A549 (cell line): ENCODE measurements at regions not wholly inside any gene's neighbourhood (a gene's known extent, or its start where the extent isn't known, plus 50 kb on each side); places are given as distances from the start of the nearest gene placed in this dataset.

Source experiments
- ATAC-seq, 2 experiments: fragments of 200-7000 bp in 1 of 2; fragments of >200 bp in 1 of 2; cut with Nextera tagmentation in 1 of 2; cut with Tn5 transposase in 1 of 2; 3 replicates each; pipeline versions ENCODE4 v1.8.0 to v1.9.1; 2018 to 2020; ENCODE audit warnings: mild to moderate bottlenecking in 1 of 2, moderate library complexity in 1 of 2
- CTCF ChIA-PET: fragments of 300-600 bp; sonication (Branson Sonifier 250); formaldehyde crosslinking; extraction: SDS; loops from one replicate; lab custom pipeline; 2021; ENCODE audit warnings: antibody characterized with exemption, inconsistent platforms; lab: Yijun Ruan, JAX
- POLR2A ChIA-PET: fragments of 350-600 bp; formaldehyde crosslinking; extraction: SDS; loops from one replicate; lab custom pipeline; 2021; ENCODE audit warnings: antibody characterized with exemption, inconsistent platforms; lab: Yijun Ruan, JAX
- DNase-seq, 2 experiments: peaks; one replicate each; pipeline versions ENCODE4 v3.0.0 to v3.0.0-alpha.2; 2011 to 2016; ENCODE audit warnings: low read depth in 1 of 2, low spot score in 1 of 2
- FAIRE-seq: peaks from 2 replicates; lab custom pipeline; 2011; peaks lifted over from hg19 to GRCh38; lab: Jason Lieb, UNC
- H3K27ac ChIP-seq, 2 experiments: fragments of >200 bp; sonication (Bioruptor Twin); formaldehyde crosslinking; 3 replicates each; pipeline ENCODE4 v1.5.1; 2016 to 2017
- H3K4me1 ChIP-seq: fragments of >200 bp; sonication (Bioruptor Twin); formaldehyde crosslinking; 3 replicates; pipeline ENCODE4 v1.6.1; 2016
- H3K4me2 ChIP-seq: fragments of >200 bp; sonication (Bioruptor Twin); formaldehyde crosslinking; 3 replicates; pipeline ENCODE4 v1.6.1; 2016
- H3K4me3 ChIP-seq: fragments of >200 bp; sonication (Bioruptor Twin); formaldehyde crosslinking; 3 replicates; pipeline ENCODE4 v1.5.1; 2016
- H3K9me3 ChIP-seq: fragments of >200 bp; sonication (Bioruptor Twin); formaldehyde crosslinking; 3 replicates; pipeline ENCODE4 v1.6.1; 2016
- CBX2 ChIP-seq: fragments of 200-600 bp; sonication (generic); IDR thresholded peaks from 2 replicates; pipeline ENCODE4 v1.6.1; 2016; ENCODE audit warnings: low read depth, mild to moderate bottlenecking, borderline replicate concordance
- CHD2 ChIP-seq: fragments of 150-350 bp; IDR thresholded peaks from 2 replicates; pipeline ENCODE4 v1.6.1; 2014; ENCODE audit warnings: low read length; ENCODE audit not compliant: partially characterized antibody
- CHD4 ChIP-seq: fragments of 200-600 bp; sonication (generic); IDR thresholded peaks from 2 replicates; pipeline ENCODE4 v1.6.1; 2016; ENCODE audit warnings: antibody characterized with exemption, mild to moderate bottlenecking, borderline replicate concordance
- EP300 ChIP-seq, 2 experiments: fragments of >200 bp; sonication (Bioruptor Twin); formaldehyde crosslinking; IDR thresholded peaks; 2 replicates in 1 of 2; 3 replicates in 1 of 2; pipeline ENCODE4 v1.6.1; 2016 to 2017
- FOXS1 ChIP-seq: fragments of 250-450 bp; sonication (Bioruptor Pico); IDR thresholded peaks from 2 replicates; pipeline ENCODE4 v1.5.0; 2020; ENCODE audit warnings: mild to moderate bottlenecking, moderate library complexity
- HDAC2 ChIP-seq: fragments of 200-600 bp; sonication (generic); IDR thresholded peaks from 2 replicates; pipeline ENCODE4 v1.6.1; 2016
- HOXA7 ChIP-seq: fragments of 250-450 bp; sonication (Bioruptor Pico); IDR thresholded peaks from 2 replicates; pipeline ENCODE4 v1.5.0; 2020; ENCODE audit warnings: mild to moderate bottlenecking, moderate library complexity
- JUN ChIP-seq, 2 experiments: fragments of >200 bp; sonication (Bioruptor Twin); formaldehyde crosslinking; IDR thresholded peaks; 2 replicates in 1 of 2; 3 replicates in 1 of 2; pipeline ENCODE4 v1.6.1; 2016 to 2017
- JUNB ChIP-seq: fragments of >200 bp; sonication (Bioruptor Twin); formaldehyde crosslinking; IDR thresholded peaks from 2 replicates; pipeline ENCODE4 v1.6.1; 2016
- KDM1A ChIP-seq: fragments of 200-600 bp; sonication (generic); IDR thresholded peaks from 2 replicates; pipeline ENCODE4 v1.6.1; 2016; ENCODE audit warnings: low read depth, mild to moderate bottlenecking
- KDM5A ChIP-seq: fragments of 200-600 bp; sonication (generic); IDR thresholded peaks from 2 replicates; pipeline ENCODE4 v1.6.1; 2016; ENCODE audit warnings: antibody characterized with exemption, mild to moderate bottlenecking
- MAZ ChIP-seq: fragments of 150-350 bp; IDR thresholded peaks from 2 replicates; pipeline ENCODE4 v1.6.1; 2014; ENCODE audit warnings: antibody characterized with exemption, low read depth, low read length, borderline replicate concordance
- NFE2L2 ChIP-seq: fragments of 150-350 bp; conservative IDR thresholded peaks from 2 replicates; pipeline ENCODE4 v1.6.1; 2014; ENCODE audit warnings: low read length
- PHF8 ChIP-seq: fragments of 200-600 bp; sonication (generic); IDR thresholded peaks from 2 replicates; pipeline ENCODE4 v1.6.1; 2016; ENCODE audit warnings: low read depth, mild to moderate bottlenecking, antibody characterized with exemption, moderate library complexity, borderline replicate concordance
- RAD21 ChIP-seq, 2 experiments: fragments of >200 bp in 1 of 2; sonication (Bioruptor Twin) in 1 of 2; formaldehyde crosslinking in 1 of 2; IDR thresholded peaks in 1 of 2; conservative IDR thresholded peaks in 1 of 2; 2 replicates in 1 of 2; 3 replicates in 1 of 2; pipeline ENCODE4 v1.6.1; 2012 to 2018; ENCODE audit warnings: inconsistent platforms in 1 of 2
- RARB ChIP-seq: fragments of 250-450 bp; sonication (Bioruptor Pico); IDR thresholded peaks from 2 replicates; pipeline ENCODE4 v1.8.0; 2021; ENCODE audit warnings: mild to moderate bottlenecking, moderate library complexity
- RFX5 ChIP-seq: fragments of 450-650 bp; IDR thresholded peaks from 2 replicates; pipeline ENCODE4 v1.7.1; 2014; ENCODE audit warnings: antibody characterized with exemption, mild to moderate bottlenecking, moderate library complexity
- TP53 ChIP-seq: fragments of 250-450 bp; sonication (Bioruptor Pico); IDR thresholded peaks from 2 replicates; pipeline ENCODE4 v1.5.0; 2021; ENCODE audit warnings: mild to moderate bottlenecking, moderate library complexity
- USF2 ChIP-seq: fragments of 450-650 bp; IDR thresholded peaks from 2 replicates; pipeline ENCODE4 v1.6.1; 2014; ENCODE audit warnings: antibody characterized with exemption
- ZC3H11A ChIP-seq: fragments of 450-650 bp; IDR thresholded peaks from 2 replicates; pipeline ENCODE4 v1.6.1; 2014; ENCODE audit warnings: antibody characterized with exemption, mild to moderate bottlenecking
- ZNF302 ChIP-seq: fragments of 250-450 bp; sonication (Bioruptor Pico); IDR thresholded peaks from 2 replicates; pipeline ENCODE4 v1.9.0; 2021; ENCODE audit warnings: inconsistent platforms, mild to moderate bottlenecking, moderate library complexity
- ZSCAN20 ChIP-seq: fragments of 250-450 bp; sonication (Bioruptor Pico); IDR thresholded peaks from 2 replicates; pipeline ENCODE4 v1.8.0; 2022; ENCODE audit warnings: mild to moderate bottlenecking, moderate library complexity
- WGBS: methylation state at CpG from one replicate; pipeline ENCODE4 v1.1.6; 2017; ENCODE audit errors: missing lambda C conversion rate; 5-methylcytosine and 5-hydroxymethylcytosine counted together
- TF ChIP-seq, protein P1 (sequence below): IDR thresholded peaks from 2 replicates; pipeline ENCODE4 v1.6.1; 2012; ENCODE audit warnings: low read depth, borderline replicate concordance
- TF ChIP-seq, protein P2 (sequence below): IDR thresholded peaks from 2 replicates; pipeline ENCODE4 v1.6.1; 2012
- TF ChIP-seq, protein P3 (sequence below): fragments of >200 bp; sonication (Bioruptor Twin); formaldehyde crosslinking; IDR thresholded peaks from 3 replicates; pipeline ENCODE4 v1.5.1; 2016

GRCh38 chr14:59018460-59018859, 170.0 kb upstream of the DAAM1 start:
- 52% methylated on average over 2 of the region's 2 CpGs for WGBS
- POLR2A ChIA-PET = no interaction called here
- TF ChIP-seq KDM1A (no peak), CBX2 (no peak), TP53 (CRISPR knock-in tag) (no peak), EP300 (IDR thresholded peaks at IDR 0.05) (no peak), ZNF302 (CRISPR knock-in tag) (no peak), USF2 (no peak), HOXA7 (CRISPR knock-in tag) (no peak), NFE2L2 (no peak), ZSCAN20 (CRISPR knock-in tag) (no peak), RARB (CRISPR knock-in tag) (no peak), JUN (IDR thresholded peaks at IDR 0.05) (no peak), MAZ (no peak), HDAC2 (no peak), PHF8 (no peak)
- TF ChIP-seq, protein P1, sequence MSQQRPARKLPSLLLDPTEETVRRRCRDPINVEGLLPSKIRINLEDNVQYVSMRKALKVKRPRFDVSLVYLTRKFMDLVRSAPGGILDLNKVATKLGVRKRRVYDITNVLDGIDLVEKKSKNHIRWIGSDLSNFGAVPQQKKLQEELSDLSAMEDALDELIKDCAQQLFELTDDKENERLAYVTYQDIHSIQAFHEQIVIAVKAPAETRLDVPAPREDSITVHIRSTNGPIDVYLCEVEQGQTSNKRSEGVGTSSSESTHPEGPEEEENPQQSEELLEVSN = no peak
- TF ChIP-seq, all 56 proteins: peak for 0
- H3K4me1 ChIP-seq = no peaks in the 10 kb centered on the region
- DNase-seq (no peak), FAIRE-seq (no peak), ATAC-seq (no peak)
- H3K27ac ChIP-seq = no peak overlapping the region
- H3K4me3 ChIP-seq = no peak overlapping the region
- no peak overlapping the region for H3K4me2 ChIP-seq
- CTCF ChIA-PET = interaction anchor here (1.0 to 2.4 kb wide), 2 partner anchors 10 to 517 kb away, joined by 3 to 8 read pairs; no protein-coding TSS in a partner anchor
- no peaks in the 10 kb centered on the region for H3K9me3 ChIP-seq

- ATAC-seq = peak in 1 of 2 experiments; percentile 76; a peak in 3 of 6 replicates
- Histone ChIP-seq H3K4me2 (no peak overlapping the region), H3K27ac (no peak overlapping the region), H3K4me3 (no peak overlapping the region), H3K9me3 (no peaks in the 10 kb centered on the region), H3K4me1 (no peaks in the 10 kb centered on the region)
- ChIA-PET POLR2A (no interaction called here), CTCF (interaction anchor here (1.0 to 2.4 kb wide), 3 partner anchors 9 to 518 kb away, joined by 3 to 11 read pairs (median 8); no protein-coding TSS in a partner anchor)
- DNase-seq = peak in 1 of 2 experiments; percentile 11
- FAIRE-seq = no peak
- no peak for TF ChIP-seq JUNB
- TF ChIP-seq, protein P2, sequence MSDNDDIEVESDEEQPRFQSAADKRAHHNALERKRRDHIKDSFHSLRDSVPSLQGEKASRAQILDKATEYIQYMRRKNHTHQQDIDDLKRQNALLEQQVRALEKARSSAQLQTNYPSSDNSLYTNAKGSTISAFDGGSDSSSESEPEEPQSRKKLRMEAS = no peak
- TF ChIP-seq RFX5 = no peak
- TF ChIP-seq ZC3H11A = no peak
- TF ChIP-seq, protein P3, sequence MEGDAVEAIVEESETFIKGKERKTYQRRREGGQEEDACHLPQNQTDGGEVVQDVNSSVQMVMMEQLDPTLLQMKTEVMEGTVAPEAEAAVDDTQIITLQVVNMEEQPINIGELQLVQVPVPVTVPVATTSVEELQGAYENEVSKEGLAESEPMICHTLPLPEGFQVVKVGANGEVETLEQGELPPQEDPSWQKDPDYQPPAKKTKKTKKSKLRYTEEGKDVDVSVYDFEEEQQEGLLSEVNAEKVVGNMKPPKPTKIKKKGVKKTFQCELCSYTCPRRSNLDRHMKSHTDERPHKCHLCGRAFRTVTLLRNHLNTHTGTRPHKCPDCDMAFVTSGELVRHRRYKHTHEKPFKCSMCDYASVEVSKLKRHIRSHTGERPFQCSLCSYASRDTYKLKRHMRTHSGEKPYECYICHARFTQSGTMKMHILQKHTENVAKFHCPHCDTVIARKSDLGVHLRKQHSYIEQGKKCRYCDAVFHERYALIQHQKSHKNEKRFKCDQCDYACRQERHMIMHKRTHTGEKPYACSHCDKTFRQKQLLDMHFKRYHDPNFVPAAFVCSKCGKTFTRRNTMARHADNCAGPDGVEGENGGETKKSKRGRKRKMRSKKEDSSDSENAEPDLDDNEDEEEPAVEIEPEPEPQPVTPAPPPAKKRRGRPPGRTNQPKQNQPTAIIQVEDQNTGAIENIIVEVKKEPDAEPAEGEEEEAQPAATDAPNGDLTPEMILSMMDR = peak; percentile 22; the same call in 2 of the 3 replicates
- TF ChIP-seq RAD21 (conservative IDR thresholded peaks at IDR 0.05 in 1 of 2, IDR thresholded peaks at IDR 0.05 in 1 of 2) = peak; percentile 17 to 44; a peak in 2 of 5 replicates
- no peak for TF ChIP-seq KDM5A
- TF ChIP-seq CHD4 = no peak
- TF ChIP-seq CHD2 = no peak
- TF ChIP-seq FOXS1 (CRISPR knock-in tag) = no peak
- 28% methylated on average over 3 of the region's 3 CpGs for WGBS
Measured at GRCh38 chr14:59018978-59019377, 169.5 kb upstream of the DAAM1 start.
